H9 (cell line): ENCODE measurements at regions not wholly inside any gene's neighbourhood (a gene's known extent, or its start where the extent isn't known, plus 50 kb on each side); places are given as distances from the start of the nearest gene placed in this dataset.
"Not testable (repeated sequence)": the region's sequence is repeated elsewhere in the genome, so short reads cannot be mapped to it uniquely, and the experiment has no call there.

Experiments
- DNase-seq: peaks from one replicate; pipeline ENCODE4 v3.0.0-alpha.2; 2017
- H2AFZ ChIP-seq: one replicate; pipeline ENCODE4 v1.6.1; 2013; ENCODE audit warnings: mild to moderate bottlenecking, low read length, control low read depth, moderate library complexity
- H2AK5ac ChIP-seq: 2 replicates; pipeline ENCODE4 v1.6.1; 2013; ENCODE audit warnings: low read length, control low read depth, mixed read lengths; ENCODE audit not compliant: insufficient read length
- H2BK120ac ChIP-seq: one replicate; pipeline ENCODE4 v1.6.1; 2013; ENCODE audit warnings: low read depth, mild to moderate bottlenecking, low read length, control low read depth, inconsistent platforms; ENCODE audit not compliant: poor library complexity, severe bottlenecking
- H2BK12ac ChIP-seq: 2 replicates; pipeline ENCODE4 v1.6.1; 2013; ENCODE audit warnings: low read length, control low read depth, mixed read lengths, low read depth; ENCODE audit not compliant: insufficient read length
- H2BK15ac ChIP-seq: 2 replicates; pipeline ENCODE4 v1.6.1; 2013; ENCODE audit warnings: low read depth, low read length, control low read depth
- H2BK20ac ChIP-seq: one replicate; pipeline ENCODE4 v1.6.1; 2013; ENCODE audit warnings: low read depth, mild to moderate bottlenecking, low read length, control low read depth, inconsistent platforms; ENCODE audit not compliant: poor library complexity, severe bottlenecking
- H2BK5ac ChIP-seq: 2 replicates; pipeline ENCODE4 v1.6.1; 2013; ENCODE audit warnings: low read length, control low read depth, mixed read lengths; ENCODE audit not compliant: insufficient read length
- H3K14ac ChIP-seq: 2 replicates; pipeline ENCODE4 v1.6.1; 2013; ENCODE audit warnings: low read length, control low read depth; ENCODE audit not compliant: insufficient read depth
- H3K18ac ChIP-seq: 2 replicates; pipeline ENCODE4 v1.6.1; 2013; ENCODE audit warnings: low read depth, mild to moderate bottlenecking, mixed read lengths, low read length, control low read depth; ENCODE audit not compliant: insufficient read length
- H3K23ac ChIP-seq: 2 replicates; pipeline ENCODE4 v1.6.1; 2013; ENCODE audit warnings: low read length, control low read depth, mixed read lengths, low read depth; ENCODE audit not compliant: insufficient read length
- H3K23me2 ChIP-seq: 2 replicates; pipeline ENCODE4 v1.6.1; 2013; ENCODE audit warnings: low read depth, mild to moderate bottlenecking, mixed read lengths, low read length, control low read depth; ENCODE audit not compliant: insufficient read length, poor library complexity, severe bottlenecking
- H3K27ac ChIP-seq: 2 replicates; pipeline ENCODE4 v1.5.1; 2013; ENCODE audit warnings: low read length, control low read depth, mixed read lengths, low read depth; ENCODE audit not compliant: insufficient read length
- H3K27me3 ChIP-seq: 2 replicates; pipeline ENCODE4 v1.6.1; 2013; ENCODE audit warnings: low read length, control low read depth, inconsistent platforms; ENCODE audit not compliant: insufficient read depth
- H3K4ac ChIP-seq: 2 replicates; pipeline ENCODE4 v1.6.1; 2013; ENCODE audit warnings: low read depth, mild to moderate bottlenecking, control low read depth, inconsistent platforms, low read length, moderate library complexity
- H3K4me1 ChIP-seq: 2 replicates; pipeline ENCODE4 v1.6.1; 2013; ENCODE audit warnings: low read length, control low read depth, inconsistent platforms; ENCODE audit not compliant: insufficient read depth
- H3K4me2 ChIP-seq: 2 replicates; pipeline ENCODE4 v1.6.1; 2013; ENCODE audit warnings: low read length, control low read depth, mixed read lengths; ENCODE audit not compliant: insufficient read length, insufficient read depth
- H3K56ac ChIP-seq: 2 replicates; pipeline ENCODE4 v1.6.1; 2013; ENCODE audit warnings: low read depth, mild to moderate bottlenecking, mixed read lengths, low read length, control low read depth; ENCODE audit not compliant: insufficient read length
- H3K79me1 ChIP-seq: 2 replicates; pipeline ENCODE4 v1.6.1; 2013; ENCODE audit warnings: low read depth, mild to moderate bottlenecking, moderate library complexity, low read length, control low read depth, inconsistent platforms; ENCODE audit not compliant: insufficient read depth, poor library complexity, severe bottlenecking
- H3K79me2 ChIP-seq: 2 replicates; pipeline ENCODE4 v1.6.1; 2013; ENCODE audit warnings: low read length, control low read depth, inconsistent platforms; ENCODE audit not compliant: insufficient read depth
- H3K9ac ChIP-seq: 2 replicates; pipeline ENCODE4 v1.6.1; 2013; ENCODE audit warnings: low read length, control low read depth, mixed read lengths; ENCODE audit not compliant: insufficient read length; ENCODE audit errors: extremely low read depth
- H3K9me3 ChIP-seq: one replicate; pipeline ENCODE4 v1.6.1; 2013; ENCODE audit warnings: low read depth, low read length, inconsistent platforms; ENCODE audit not compliant: control insufficient read depth
- H3T11ph ChIP-seq: one replicate; pipeline ENCODE4 v1.6.1; 2013; ENCODE audit warnings: mild to moderate bottlenecking, low read length, control low read depth, inconsistent platforms
- H4K20me1 ChIP-seq: one replicate; pipeline ENCODE4 v1.6.1; 2013; ENCODE audit not compliant: control insufficient read depth, insufficient read length, insufficient read depth
- H4K5ac ChIP-seq: 2 replicates; pipeline ENCODE4 v1.6.1; 2013; ENCODE audit warnings: low read depth, mild to moderate bottlenecking, mixed read lengths, low read length, control low read depth; ENCODE audit not compliant: insufficient read length
- H4K8ac ChIP-seq: replicated peaks from 2 replicates; pipeline ENCODE4 v1.6.1; 2013; ENCODE audit warnings: low read length, control low read depth, mixed read lengths, low read depth; ENCODE audit not compliant: insufficient read length
- H4K91ac ChIP-seq: 2 replicates; pipeline ENCODE4 v1.6.1; 2013; ENCODE audit warnings: low read depth, mild to moderate bottlenecking, moderate library complexity, mixed read lengths, low read length, control low read depth; ENCODE audit not compliant: insufficient read length
- H3K27ac Mint-ChIP-seq, 3 experiments: 2 replicates in 2 of 3; 3 replicates in 1 of 3; pipeline ENCODE4 v1.8.0; 2020 to 2021; ENCODE audit warnings: mixed read lengths in 3 of 3, mild to moderate bottlenecking in 1 of 3, moderate library complexity in 1 of 3
- H3K27me3 Mint-ChIP-seq: 2 replicates; pipeline ENCODE4 v1.8.0; 2021; ENCODE audit warnings: low read depth, mild to moderate bottlenecking, moderate library complexity, mixed read lengths
- H3K36me3 Mint-ChIP-seq, 3 experiments: 2 replicates in 2 of 3; 3 replicates in 1 of 3; pipeline ENCODE4 v1.8.0; 2020 to 2021; ENCODE audit warnings: low read depth in 3 of 3, mixed read lengths in 3 of 3; ENCODE audit not compliant: insufficient read depth in 1 of 3
- H3K4me1 Mint-ChIP-seq, 2 experiments: 2 replicates each; pipeline ENCODE4 v1.8.0; 2020; ENCODE audit warnings: mixed read lengths in 2 of 2
- H3K4me3 Mint-ChIP-seq, 2 experiments: 2 replicates in 1 of 2; 3 replicates in 1 of 2; pipeline ENCODE4 v1.8.0; 2020 to 2021; ENCODE audit warnings: mild to moderate bottlenecking in 2 of 2, mixed read lengths in 2 of 2, moderate library complexity in 1 of 2
- H3K9me3 Mint-ChIP-seq, 2 experiments: 2 replicates in 1 of 2; 3 replicates in 1 of 2; pipeline ENCODE4 v1.8.0; 2020; ENCODE audit warnings: mild to moderate bottlenecking in 2 of 2, mixed read lengths in 2 of 2, moderate library complexity in 1 of 2
- CTCF ChIP-seq: fragments of 200-600 bp; sonication (generic); conservative IDR thresholded peaks from 3 replicates; pipeline ENCODE4 v1.8.0; 2021; ENCODE audit warnings: antibody characterized with exemption, mild to moderate bottlenecking

- H3K18ac ChIP-seq = no peak overlapping the region
- no peak overlapping the region for H3K9ac ChIP-seq
- no peaks in the 10 kb centered on the region for H3K79me1 ChIP-seq
- H3K4ac ChIP-seq = no peak overlapping the region
- peaks cover 4% of the 10 kb centered on the region in 2 experiments; a peak in 3 of 4 replicates for H3K4me1 Mint-ChIP-seq
- no peak overlapping the region for H2BK15ac ChIP-seq
- no peak overlapping the region for H3K14ac ChIP-seq
- no peak overlapping the region for H3K27ac ChIP-seq
- no peak overlapping the region for H4K5ac ChIP-seq
- no peak overlapping the region for H4K91ac ChIP-seq
- no peak overlapping the region for H3K23ac ChIP-seq
- no peaks in the 10 kb centered on the region for H3K9me3 ChIP-seq
- H2BK120ac ChIP-seq = no peak overlapping the region
- H2AFZ ChIP-seq = no peak overlapping the region
- no peaks in the 10 kb centered on the region for H3K4me1 ChIP-seq
- no peak overlapping the region for H4K8ac ChIP-seq
- H2AK5ac ChIP-seq = no peak overlapping the region
- H3K4me3 Mint-ChIP-seq = no peak overlapping the region
- H2BK20ac ChIP-seq = no peak overlapping the region
- no peak overlapping the region for H3K27ac Mint-ChIP-seq
- no peaks in the 10 kb centered on the region for H3K27me3 ChIP-seq
- H4K20me1 ChIP-seq = no peaks in the 10 kb centered on the region
- no peaks in the 10 kb centered on the region for H3K27me3 Mint-ChIP-seq
- no peak overlapping the region for H3T11ph ChIP-seq
- H3K23me2 ChIP-seq = no peaks in the 10 kb centered on the region
- DNase-seq = no peak
- no peaks in the 10 kb centered on the region for H3K79me2 ChIP-seq
- no peaks in the 10 kb centered on the region for H3K36me3 Mint-ChIP-seq
- H3K4me2 ChIP-seq = no peak overlapping the region
- H2BK12ac ChIP-seq = no peak overlapping the region
- no peak for TF ChIP-seq CTCF
- no peaks in the 10 kb centered on the region for H3K9me3 Mint-ChIP-seq
- H2BK5ac ChIP-seq = no peak overlapping the region
- no peak overlapping the region for H3K56ac ChIP-seq
These were observed 135.0 kb upstream of the RASA1 start for GRCh38 chr5:87132696-87133095.

- not testable (repeated sequence) for H3K27me3 Mint-ChIP-seq, H4K20me1 ChIP-seq, H3K9me3 ChIP-seq, H3K27ac ChIP-seq, H2BK12ac ChIP-seq, H3K79me2 ChIP-seq, H3K27me3 ChIP-seq, H2AK5ac ChIP-seq, H3K9ac ChIP-seq, H3K27ac Mint-ChIP-seq, H2BK120ac ChIP-seq, H3K4me1 ChIP-seq, H3K18ac ChIP-seq, H3K79me1 ChIP-seq, H2BK20ac ChIP-seq, H3K23ac ChIP-seq, H3T11ph ChIP-seq, H3K4me2 ChIP-seq, H4K8ac ChIP-seq, H2AFZ ChIP-seq, H2BK15ac ChIP-seq, H3K23me2 ChIP-seq, H3K56ac ChIP-seq, H3K4me1 Mint-ChIP-seq, H3K14ac ChIP-seq, H4K5ac ChIP-seq, DNase-seq, H3K9me3 Mint-ChIP-seq, H2BK5ac ChIP-seq, H3K36me3 Mint-ChIP-seq, H3K4ac ChIP-seq, H4K91ac ChIP-seq, H3K4me3 Mint-ChIP-seq
These were observed 133.2 kb upstream of the RASA1 start for GRCh38 chr5:87134513-87134912.
